AG10803 (cell line): ENCODE measurements at regions not wholly inside any gene's neighbourhood (a gene's known extent, or its start where the extent isn't known, plus 50 kb on each side); places are given as distances from the start of the nearest gene placed in this dataset.
A peak's percentile ranks its signal among the peaks of the same experiment; 100 is the strongest.
"Not testable (repeated sequence)": the region's sequence is repeated elsewhere in the genome, so short reads cannot be mapped to it uniquely, and the experiment has no call there.

Experiments
- DNase-seq: peaks from one replicate; pipeline ENCODE4 v3.0.0; 2010; ENCODE audit warnings: low read depth
- H3K4me3 ChIP-seq: 2 replicates; pipeline ENCODE4 v1.5.1; 2011; ENCODE audit warnings: mild to moderate bottlenecking, low read length, control low read depth
- TF ChIP-seq, protein P1 (sequence below): conservative IDR thresholded peaks from 2 replicates; pipeline ENCODE4 v1.5.1; 2011; ENCODE audit warnings: mild to moderate bottlenecking, low read length, control low read depth, inconsistent platforms

DNA sequence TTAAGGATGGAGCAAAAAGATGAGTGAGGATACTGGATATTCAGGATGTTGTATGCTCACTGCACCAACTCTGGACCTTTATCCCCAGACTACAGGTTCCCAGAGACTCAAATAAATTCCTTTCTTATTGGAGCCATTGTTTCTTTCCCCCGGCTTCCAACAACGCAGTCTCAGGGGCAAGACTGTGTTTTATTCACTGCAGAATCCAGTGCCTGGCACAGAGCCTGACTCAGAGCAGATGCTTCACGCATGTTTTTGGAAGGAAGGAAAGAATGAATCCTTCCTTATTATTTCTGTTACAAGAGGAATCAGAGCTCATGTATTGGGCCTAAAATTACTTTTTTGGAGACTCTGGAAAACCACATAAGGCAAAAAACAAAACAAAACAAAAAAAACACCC lies 96.0 kb upstream of the VGLL4 start:
- TF ChIP-seq, protein P1, sequence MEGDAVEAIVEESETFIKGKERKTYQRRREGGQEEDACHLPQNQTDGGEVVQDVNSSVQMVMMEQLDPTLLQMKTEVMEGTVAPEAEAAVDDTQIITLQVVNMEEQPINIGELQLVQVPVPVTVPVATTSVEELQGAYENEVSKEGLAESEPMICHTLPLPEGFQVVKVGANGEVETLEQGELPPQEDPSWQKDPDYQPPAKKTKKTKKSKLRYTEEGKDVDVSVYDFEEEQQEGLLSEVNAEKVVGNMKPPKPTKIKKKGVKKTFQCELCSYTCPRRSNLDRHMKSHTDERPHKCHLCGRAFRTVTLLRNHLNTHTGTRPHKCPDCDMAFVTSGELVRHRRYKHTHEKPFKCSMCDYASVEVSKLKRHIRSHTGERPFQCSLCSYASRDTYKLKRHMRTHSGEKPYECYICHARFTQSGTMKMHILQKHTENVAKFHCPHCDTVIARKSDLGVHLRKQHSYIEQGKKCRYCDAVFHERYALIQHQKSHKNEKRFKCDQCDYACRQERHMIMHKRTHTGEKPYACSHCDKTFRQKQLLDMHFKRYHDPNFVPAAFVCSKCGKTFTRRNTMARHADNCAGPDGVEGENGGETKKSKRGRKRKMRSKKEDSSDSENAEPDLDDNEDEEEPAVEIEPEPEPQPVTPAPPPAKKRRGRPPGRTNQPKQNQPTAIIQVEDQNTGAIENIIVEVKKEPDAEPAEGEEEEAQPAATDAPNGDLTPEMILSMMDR, result no peak
- no peak overlapping the region for H3K4me3 ChIP-seq
- DNase-seq, result peak; percentile 37

DNA sequence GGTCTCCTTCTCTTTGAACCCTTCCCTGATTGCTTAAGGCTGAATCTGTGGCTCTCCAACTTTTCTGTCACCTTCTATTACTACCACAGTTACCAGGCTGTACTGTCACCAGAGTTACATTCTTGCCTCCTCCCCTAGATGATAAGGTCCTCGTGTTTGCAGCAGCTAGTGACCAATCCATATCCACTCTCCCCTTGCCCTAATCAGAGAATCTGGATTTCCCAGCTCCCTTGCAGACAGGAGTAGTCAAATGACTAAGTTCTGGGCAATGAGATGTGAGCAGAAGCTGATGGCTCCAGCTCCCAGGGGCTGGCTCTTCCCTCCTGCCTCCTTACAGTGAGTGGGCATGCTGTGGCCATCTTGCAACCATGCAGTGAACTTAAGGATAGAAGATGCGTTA lies 95.4 kb upstream of the VGLL4 start:
- H3K4me3 ChIP-seq, result no peak overlapping the region
- TF ChIP-seq, protein P1, result no peak
- no peak for DNase-seq

DNA sequence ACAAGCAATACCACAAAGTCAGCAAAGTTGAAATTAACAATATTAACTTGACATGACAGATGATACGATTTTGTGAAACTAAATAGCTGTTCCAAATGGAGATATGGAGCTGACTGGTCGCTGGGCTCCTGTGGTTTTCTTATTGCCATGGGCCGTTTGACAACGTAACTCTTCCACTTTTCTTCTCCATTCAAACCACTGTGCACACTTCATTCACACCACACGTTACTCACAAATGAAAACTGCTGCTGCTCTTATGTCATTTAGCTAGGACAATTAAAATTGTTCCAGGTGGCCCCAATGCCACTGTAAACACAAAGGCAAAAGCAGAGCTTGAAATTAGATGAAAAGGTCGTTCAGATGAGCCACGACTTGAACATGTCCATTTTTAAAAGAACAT lies 94.0 kb upstream of the VGLL4 start:
- DNase-seq, result no peak
- TF ChIP-seq, protein P1, result no peak
- no peak overlapping the region for H3K4me3 ChIP-seq

DNA sequence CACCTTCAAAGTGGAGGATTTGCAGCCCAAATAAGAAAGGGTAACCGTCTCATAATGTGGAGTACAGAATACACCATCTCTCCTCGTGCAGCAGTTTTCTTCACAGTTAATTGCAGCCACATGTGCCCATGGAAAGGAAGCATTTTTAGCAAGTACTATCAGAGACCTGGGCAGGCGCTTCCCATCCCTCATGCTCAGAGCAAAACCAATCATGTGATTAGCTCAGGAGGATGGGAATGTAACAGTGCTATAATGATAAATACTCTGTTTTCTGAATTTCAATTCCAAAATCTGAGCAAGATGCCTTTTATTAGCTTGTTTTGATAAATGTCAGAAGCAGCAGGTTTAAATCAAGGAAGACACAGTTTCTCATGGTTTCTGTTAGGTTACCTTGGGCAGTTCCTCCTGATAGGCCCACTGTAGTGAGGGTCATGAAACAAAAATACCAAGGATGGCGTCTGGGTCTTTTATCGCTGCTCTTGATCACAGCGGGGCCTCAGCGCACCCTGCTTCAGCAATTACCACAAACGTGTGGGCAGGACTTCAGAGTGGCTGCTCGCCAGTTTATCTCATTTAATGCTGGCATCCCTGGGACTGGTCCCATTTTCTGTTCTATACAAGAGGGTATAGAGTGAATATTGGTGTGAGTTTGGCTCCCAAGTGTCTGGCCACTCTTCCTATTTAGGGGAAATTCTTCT lies 92.6 kb upstream of the VGLL4 start:
- no peak for DNase-seq
- TF ChIP-seq, protein P1, result no peak
- H3K4me3 ChIP-seq, result no peak overlapping the region

DNA sequence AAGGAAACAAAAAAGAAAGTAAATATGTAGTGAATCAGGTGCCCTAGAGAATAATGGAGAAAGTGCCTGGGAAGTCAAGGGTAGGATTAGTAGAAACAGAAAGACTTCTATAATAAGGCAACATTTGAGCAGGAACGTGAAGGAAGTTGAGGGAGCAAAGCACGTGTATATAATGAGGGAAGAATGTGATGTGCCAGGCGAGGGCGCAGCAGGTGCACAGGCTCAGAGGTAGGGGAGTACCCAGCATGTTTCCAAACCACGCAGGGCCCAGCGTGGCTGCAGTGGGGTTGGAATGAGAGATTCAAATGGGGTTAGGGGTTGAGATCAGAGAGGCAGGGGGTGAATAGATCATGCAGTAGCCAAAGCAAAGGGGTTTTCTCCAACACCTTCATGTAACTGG lies 91.9 kb upstream of the VGLL4 start:
- no peak overlapping the region for H3K4me3 ChIP-seq
- TF ChIP-seq, protein P1, result no peak
- DNase-seq, result no peak

DNA sequence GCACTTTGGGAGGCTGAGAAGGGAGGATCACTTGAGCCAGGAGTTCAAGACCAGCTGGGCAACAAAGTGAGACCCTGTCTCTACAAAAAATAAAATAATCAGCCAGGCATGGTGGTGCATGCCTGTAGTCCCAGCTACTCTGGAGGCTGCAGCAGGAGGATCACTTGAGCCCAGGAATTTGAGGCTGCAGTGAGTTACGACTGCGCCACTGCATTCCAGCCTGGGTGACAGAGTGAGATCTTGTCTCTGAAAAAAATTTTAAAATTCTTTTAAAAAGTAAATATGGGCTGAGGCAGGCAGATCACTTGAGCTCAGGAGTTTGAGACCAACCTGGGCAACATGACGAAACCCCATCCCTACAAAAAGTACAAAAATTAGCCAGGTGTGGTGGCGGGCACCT lies 91.4 kb upstream of the VGLL4 start:
- not testable (repeated sequence) for DNase-seq

DNA sequence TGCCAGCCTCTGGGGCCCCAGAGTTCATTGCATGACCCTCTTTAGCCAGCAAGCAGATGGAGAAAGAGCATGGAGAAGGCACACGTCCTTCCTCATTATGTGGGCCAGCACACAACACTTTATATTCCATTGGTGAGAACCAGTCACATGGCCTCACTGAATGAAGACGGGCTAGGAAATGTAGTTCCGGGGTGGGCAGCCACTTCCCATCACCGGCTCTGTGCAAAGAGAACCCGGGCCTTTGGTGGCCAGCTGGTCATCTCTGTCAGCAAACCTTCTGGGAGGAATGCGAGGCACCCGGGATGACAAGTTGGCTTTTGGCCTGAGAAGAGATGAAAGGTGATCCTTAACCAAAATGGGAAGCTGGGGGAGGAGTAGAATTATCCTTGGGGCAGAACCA lies 90.2 kb upstream of the VGLL4 start:
- TF ChIP-seq, protein P1, result no peak
- no peak for DNase-seq
- no peak overlapping the region for H3K4me3 ChIP-seq

More for the DNA sequence above, 91.4 kb upstream of the VGLL4 start:
- not testable (repeated sequence) for H3K4me3 ChIP-seq
